ENCODE measurements at regions not wholly inside any gene's neighbourhood (a gene's known extent, or its start where the extent isn't known, plus 50 kb on each side); places are given as distances from the start of the nearest gene placed in this dataset.
"Not testable (repeated sequence)": the region's sequence is repeated elsewhere in the genome, so short reads cannot be mapped to it uniquely, and the experiment has no call there.

- DNase-seq (ENCODE audit: low spot score) = not testable (repeated sequence)
Observed at GRCh38 chr9:40906879-40907278, 221.6 kb downstream of the FOXD4L6 start.

- DNase-seq (ENCODE audit: low spot score) = not testable (repeated sequence)
Observed at GRCh38 chr9:40892315-40892714, 236.2 kb downstream of the FOXD4L6 start.

GRCh38 chr9:40885858-40886257 is 242.6 kb downstream of the FOXD4L6 start:
- DNase-seq (ENCODE audit: low spot score) = not testable (repeated sequence)

- not testable (repeated sequence) for DNase-seq (ENCODE audit: low spot score)
Observed at GRCh38 chr9:40884902-40885490, 243.5 kb downstream of the FOXD4L6 start.

GRCh38 chr9:40884072-40884901 is 244.2 kb downstream of the FOXD4L6 start:
- no peak for DNase-seq (ENCODE audit: low spot score)

GRCh38 chr9:40883423-40884071 is 244.9 kb downstream of the FOXD4L6 start:
- not testable (repeated sequence) for DNase-seq (ENCODE audit: low spot score)

GRCh38 chr9:40873753-40874295 is 254.7 kb downstream of the FOXD4L6 start:
- DNase-seq (ENCODE audit: low spot score) = not testable (repeated sequence)

- DNase-seq (ENCODE audit: low spot score) = not testable (repeated sequence)
Observed at GRCh38 chr9:40868437-40868836, 260.0 kb downstream of the FOXD4L6 start.
